Neuronal stem cell (in vitro differentiated cells): ENCODE measurements at regions not wholly inside any gene's neighbourhood (a gene's known extent, or its start where the extent isn't known, plus 50 kb on each side); places are given as distances from the start of the nearest gene placed in this dataset.

ENCODE experiments used
- DNase-seq: peaks from one replicate; pipeline ENCODE4 v3.0.0-alpha.2; 2013; ENCODE audit warnings: low spot score
- H2AFZ ChIP-seq: one replicate; pipeline ENCODE4 v1.6.1; 2013; ENCODE audit warnings: mild to moderate bottlenecking, low read length, inconsistent platforms
- H2AK5ac ChIP-seq: 2 replicates; pipeline ENCODE4 v1.6.1; 2013; ENCODE audit warnings: low read depth, mild to moderate bottlenecking, inconsistent platforms, low read length, moderate library complexity, mixed read lengths
- H2BK120ac ChIP-seq: 2 replicates; pipeline ENCODE4 v1.6.1; 2013; ENCODE audit warnings: low read depth, mild to moderate bottlenecking, inconsistent platforms, low read length, moderate library complexity, mixed read lengths
- H2BK12ac ChIP-seq: one replicate; pipeline ENCODE4 v1.6.1; 2013; ENCODE audit warnings: low read length, inconsistent platforms
- H2BK15ac ChIP-seq: 2 replicates; pipeline ENCODE4 v1.6.1; 2013; ENCODE audit warnings: mild to moderate bottlenecking, low read length, inconsistent platforms, mixed read lengths
- H2BK5ac ChIP-seq: one replicate; pipeline ENCODE4 v1.6.1; 2013; ENCODE audit warnings: inconsistent platforms, mild to moderate bottlenecking, low read length, moderate library complexity
- H3K14ac ChIP-seq: one replicate; pipeline ENCODE4 v1.6.1; 2013; ENCODE audit warnings: low read length, inconsistent platforms
- H3K18ac ChIP-seq: 2 replicates; pipeline ENCODE4 v1.6.1; 2013; ENCODE audit warnings: low read length, inconsistent platforms
- H3K23ac ChIP-seq: 2 replicates; pipeline ENCODE4 v1.6.1; 2013; ENCODE audit warnings: low read depth, mild to moderate bottlenecking, mixed read lengths, low read length, inconsistent platforms; ENCODE audit not compliant: poor library complexity
- H3K27ac ChIP-seq: replicated peaks from 3 replicates; pipeline ENCODE4 v1.5.1; 2013; ENCODE audit warnings: low read length, inconsistent platforms
- H3K27me3 ChIP-seq, 3 experiments: 2 replicates each; pipeline ENCODE4 v1.6.1; 2013; ENCODE audit warnings: low read length in 3 of 3, mild to moderate bottlenecking in 2 of 3, inconsistent platforms in 1 of 3, low read depth in 1 of 3, mixed read lengths in 1 of 3, moderate library complexity in 1 of 3; ENCODE audit not compliant: control insufficient read depth in 3 of 3, insufficient read depth in 3 of 3
- H3K36me3 ChIP-seq, 2 donors: replicated peaks in 1 of 2; 2 replicates each; pipeline ENCODE4 v1.6.1; 2013; ENCODE audit warnings: low read length in 2 of 2; ENCODE audit not compliant: control insufficient read depth in 2 of 2, insufficient read depth in 2 of 2
- H3K4ac ChIP-seq: 2 replicates; pipeline ENCODE4 v1.6.1; 2013; ENCODE audit warnings: inconsistent platforms, mild to moderate bottlenecking, low read length, moderate library complexity
- H3K4me1 ChIP-seq, 2 donors: 1 replicate in 1 of 2; 2 replicates in 1 of 2; pipeline ENCODE4 v1.6.1; 2013; ENCODE audit warnings: low read length in 2 of 2, low read depth in 1 of 2; ENCODE audit not compliant: control insufficient read depth in 2 of 2, insufficient read depth in 1 of 2
- H3K4me2 ChIP-seq: one replicate; pipeline ENCODE4 v1.6.1; 2013; ENCODE audit warnings: mild to moderate bottlenecking, low read length, inconsistent platforms; ENCODE audit not compliant: insufficient read depth, poor library complexity, severe bottlenecking
- H3K4me3 ChIP-seq, 2 donors: 2 replicates each; pipeline ENCODE4 v1.5.1; 2013; ENCODE audit warnings: low read length in 2 of 2, mild to moderate bottlenecking in 2 of 2, inconsistent platforms in 1 of 2, moderate library complexity in 1 of 2
- H3K79me1 ChIP-seq: one replicate; pipeline ENCODE4 v1.6.1; 2013; ENCODE audit warnings: low read depth, mild to moderate bottlenecking, inconsistent platforms, low read length, moderate library complexity
- H3K9ac ChIP-seq: one replicate; pipeline ENCODE4 v1.6.1; 2013; ENCODE audit warnings: mild to moderate bottlenecking, low read depth, low read length, inconsistent platforms; ENCODE audit not compliant: poor library complexity
- H3K9me3 ChIP-seq, 2 donors: replicated peaks in 1 of 2; 2 replicates each; pipeline versions ENCODE3 to v1.6.1; 2013; ENCODE audit warnings: low read length in 2 of 2, mild to moderate bottlenecking in 2 of 2, inconsistent platforms in 1 of 2, low read depth in 1 of 2, mixed read lengths in 1 of 2, moderate library complexity in 1 of 2; ENCODE audit not compliant: control insufficient read depth in 2 of 2, insufficient read depth in 1 of 2
- H4K8ac ChIP-seq: one replicate; pipeline ENCODE4 v1.6.1; 2013; ENCODE audit warnings: low read depth, mild to moderate bottlenecking, inconsistent platforms, low read length, moderate library complexity
- H4K91ac ChIP-seq: one replicate; pipeline ENCODE4 v1.6.1; 2013; ENCODE audit warnings: low read length, low read depth, mild to moderate bottlenecking, inconsistent platforms; ENCODE audit not compliant: poor library complexity
- WGBS, 2 donors: extraction: QIAGEN DNeasy Blood & Tissue Kit; methylation state at CpG; one replicate each; pipeline ENCODE4 v1.1.7; 2013; ENCODE audit warnings: missing lambda C conversion rate in 2 of 2, mixed read lengths in 1 of 2; ENCODE audit not compliant: insufficient read length in 2 of 2, insufficient replicate concordance in 1 of 2; ENCODE audit errors: extremely low coverage in 2 of 2; 5-methylcytosine and 5-hydroxymethylcytosine counted together

DNA sequence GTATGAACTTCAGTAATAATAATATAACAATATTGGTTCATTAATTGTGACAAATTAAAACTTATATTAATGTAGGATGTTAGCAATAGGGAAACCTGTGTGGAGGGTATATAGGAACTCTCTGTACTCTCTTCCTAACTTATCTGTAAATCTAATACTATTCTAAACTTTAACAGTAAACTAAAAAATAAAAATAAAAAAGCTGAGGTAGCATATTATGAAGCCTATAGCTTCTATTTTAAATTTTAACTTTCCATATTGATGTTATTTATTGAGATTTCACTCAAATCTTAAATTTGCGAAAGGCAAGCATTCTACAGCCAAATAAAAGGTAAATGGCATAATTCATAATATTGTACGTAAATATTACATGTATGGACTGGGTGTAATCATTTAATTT, 326.4 kb downstream of the MEI4 start:
- Histone ChIP-seq H3K4me2 (no peak overlapping the region), H3K79me1 (no peaks in the 10 kb centered on the region), H3K36me3 (no peaks in the 10 kb centered on the region), H3K14ac (no peak overlapping the region), H2AK5ac (no peak overlapping the region), H4K91ac (no peak overlapping the region), H3K23ac (no peak overlapping the region), H3K4me1 (no peaks in the 10 kb centered on the region), H3K9me3 (no peaks in the 10 kb centered on the region), H3K9ac (no peak overlapping the region), H3K4me3 (no peak overlapping the region), H2BK120ac (no peak overlapping the region), H2BK5ac (no peak overlapping the region), H2AFZ (no peak overlapping the region), H3K27me3 (no peaks in the 10 kb centered on the region), H3K18ac (no peak overlapping the region), H2BK15ac (no peak overlapping the region), H3K27ac (no peak overlapping the region), H4K8ac (no peak overlapping the region), H3K4ac (no peak overlapping the region), H2BK12ac (no peak overlapping the region)
- no CpG with 5 or more reads among the region's 2 CpGs for WGBS, 2 donors
- DNase-seq: no peak

DNA sequence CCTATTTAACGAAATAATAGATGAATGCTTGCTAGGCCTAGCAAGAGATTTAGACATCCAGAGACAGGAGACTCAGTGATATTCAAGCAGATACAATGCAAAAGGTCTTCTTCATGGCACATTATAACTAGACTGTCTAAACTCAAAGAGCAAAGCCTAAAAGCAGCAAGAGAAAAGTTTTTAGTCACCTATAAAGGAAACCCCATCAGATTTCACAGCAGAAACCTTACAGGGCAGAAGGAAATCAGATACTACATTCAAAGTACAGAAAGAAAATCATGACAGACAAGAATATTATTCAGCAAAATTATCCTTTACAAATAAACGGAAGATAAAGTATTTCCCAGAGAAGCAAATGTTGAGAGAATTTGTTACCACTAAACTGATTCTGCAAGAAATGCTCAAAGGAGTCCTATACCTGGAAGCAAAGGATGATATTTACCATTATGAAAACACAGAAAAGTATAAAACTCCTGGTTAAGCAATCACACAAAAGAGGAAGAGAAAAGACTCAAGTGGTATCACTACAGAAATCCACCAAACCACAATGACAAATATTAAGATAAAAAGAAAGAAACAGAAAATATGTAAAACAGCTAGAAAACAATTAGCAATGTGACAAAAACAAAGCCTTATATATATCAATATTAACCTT, 333.7 kb downstream of the MEI4 start:
- H3K36me3 ChIP-seq: no peaks in the 10 kb centered on the region
- H3K9ac ChIP-seq: no peak overlapping the region
- no peak overlapping the region for H3K4me2 ChIP-seq
- H3K4me1 ChIP-seq: no peaks in the 10 kb centered on the region
- H3K27me3 ChIP-seq: no peaks in the 10 kb centered on the region
- no peak overlapping the region for H3K23ac ChIP-seq
- H3K4ac ChIP-seq: no peak overlapping the region
- H2BK120ac ChIP-seq: no peak overlapping the region
- no peaks in the 10 kb centered on the region for H3K79me1 ChIP-seq
- no peak overlapping the region for H3K18ac ChIP-seq
- H3K27ac ChIP-seq: no peak overlapping the region
- no peak overlapping the region for H2BK12ac ChIP-seq
- no peak overlapping the region for H3K14ac ChIP-seq
- no peaks in the 10 kb centered on the region for H3K9me3 ChIP-seq
- no peak overlapping the region for H3K4me3 ChIP-seq
- no peak for DNase-seq
- WGBS, 2 donors: no CpG with 5 or more reads among the region's 2 CpGs
- no peak overlapping the region for H2AK5ac ChIP-seq
- no peak overlapping the region for H4K91ac ChIP-seq
- no peak overlapping the region for H2AFZ ChIP-seq
- no peak overlapping the region for H4K8ac ChIP-seq
- no peak overlapping the region for H2BK15ac ChIP-seq
- no peak overlapping the region for H2BK5ac ChIP-seq

DNA sequence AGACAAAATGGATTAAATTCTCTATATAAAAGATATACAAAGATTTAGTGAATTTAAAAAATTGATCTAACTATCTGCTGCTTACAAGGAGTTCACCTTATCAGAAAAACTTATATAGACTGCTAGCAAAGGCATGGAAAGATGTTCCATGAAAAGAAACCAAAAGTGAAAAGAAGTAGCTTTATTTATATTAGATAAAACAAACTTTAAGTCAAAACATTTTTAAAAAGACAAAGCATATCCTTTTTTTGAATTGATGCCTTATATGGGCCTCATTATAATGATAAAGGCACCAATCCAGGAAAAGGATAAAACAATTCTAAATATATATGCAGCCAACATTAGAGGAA, 334.2 kb downstream of the MEI4 start:
- H3K4me2 ChIP-seq: no peak overlapping the region
- no peak overlapping the region for H3K27ac ChIP-seq
- no peak overlapping the region for H2BK120ac ChIP-seq
- H3K9me3 ChIP-seq: no peaks in the 10 kb centered on the region
- no peak overlapping the region for H3K4ac ChIP-seq
- no peak overlapping the region for H3K23ac ChIP-seq
- H3K18ac ChIP-seq: no peak overlapping the region
- H3K36me3 ChIP-seq: no peaks in the 10 kb centered on the region
- H3K9ac ChIP-seq: no peak overlapping the region
- DNase-seq: no peak
- H3K4me1 ChIP-seq: no peaks in the 10 kb centered on the region
- no peak overlapping the region for H2AK5ac ChIP-seq
- no peak overlapping the region for H4K91ac ChIP-seq
- no peaks in the 10 kb centered on the region for H3K79me1 ChIP-seq
- no peak overlapping the region for H3K14ac ChIP-seq
- H3K4me3 ChIP-seq: no peak overlapping the region
- no peak overlapping the region for H2BK15ac ChIP-seq
- no peak overlapping the region for H2AFZ ChIP-seq
- no peak overlapping the region for H2BK12ac ChIP-seq
- no peak overlapping the region for H4K8ac ChIP-seq
- no peak overlapping the region for H2BK5ac ChIP-seq
- H3K27me3 ChIP-seq: no peaks in the 10 kb centered on the region

GRCh38 chr6:78010130-78010529, 357.3 kb downstream of the MEI4 start:
- H3K4me1 ChIP-seq: no peaks in the 10 kb centered on the region
- H3K4ac ChIP-seq: no peak overlapping the region
- no peak overlapping the region for H2BK120ac ChIP-seq
- H2BK12ac ChIP-seq: no peak overlapping the region
- H3K4me2 ChIP-seq: no peak overlapping the region
- no peaks in the 10 kb centered on the region for H3K9me3 ChIP-seq
- H3K4me3 ChIP-seq: no peak overlapping the region
- H3K36me3 ChIP-seq: no peaks in the 10 kb centered on the region
- no peak overlapping the region for H2BK5ac ChIP-seq
- WGBS, 2 donors: no CpG with 5 or more reads among the region's 1 CpG
- no peak overlapping the region for H2AFZ ChIP-seq
- no peaks in the 10 kb centered on the region for H3K79me1 ChIP-seq
- no peak overlapping the region for H3K23ac ChIP-seq
- no peaks in the 10 kb centered on the region for H3K27me3 ChIP-seq
- no peak overlapping the region for H4K8ac ChIP-seq
- H3K14ac ChIP-seq: no peak overlapping the region
- H3K9ac ChIP-seq: no peak overlapping the region
- H4K91ac ChIP-seq: no peak overlapping the region
- DNase-seq: no peak
- H3K18ac ChIP-seq: no peak overlapping the region
- H2BK15ac ChIP-seq: no peak overlapping the region
- no peak overlapping the region for H2AK5ac ChIP-seq
- no peak overlapping the region for H3K27ac ChIP-seq
